CD4-positive, alpha-beta T cell (primary cell): ENCODE measurements at regions not wholly inside any gene's neighbourhood (a gene's known extent, or its start where the extent isn't known, plus 50 kb on each side); places are given as distances from the start of the nearest gene placed in this dataset.

Source experiments
- ATAC-seq: fragments of 200-7000 bp; cut with Tn5 transposase; one replicate; pipeline ENCODE4 v1.10.0; 2022; ENCODE audit warnings: mild to moderate bottlenecking; ENCODE audit not compliant: poor library complexity
- CTCF ChIA-PET: fragments of 350-600 bp; sonication (Branson Sonifier 250); formaldehyde crosslinking; loops from one replicate; lab custom pipeline; 2021; ENCODE audit warnings: antibody characterized with exemption, inconsistent platforms; lab: Charles Lee
- POLR2A ChIA-PET: fragments of 350-600 bp; sonication (Branson Sonifier 250); formaldehyde crosslinking; loops from one replicate; lab custom pipeline; 2021; ENCODE audit warnings: antibody characterized with exemption, inconsistent platforms; lab: Charles Lee
- DNase-seq, 14 experiments: peaks; one replicate each; pipeline ENCODE4 v3.0.0-alpha.2; 2013 to 2020; ENCODE audit warnings: mixed read lengths in 2 of 14
- H3K27ac ChIP-seq, 2 donors: one replicate each; pipeline versions ENCODE4 v1.5.1 to v1.7.0; 2013; ENCODE audit warnings: low read length in 2 of 2, low read depth in 1 of 2, mild to moderate bottlenecking in 1 of 2
- H3K27me3 ChIP-seq, 2 experiments: 1 replicate in 1 of 2; 2 replicates in 1 of 2; pipeline versions ENCODE4 v1.6.1 to v1.7.0; 2013; ENCODE audit warnings: low read length in 2 of 2, control low read depth in 1 of 2, mild to moderate bottlenecking in 1 of 2, moderate library complexity in 1 of 2; ENCODE audit not compliant: insufficient read depth in 2 of 2, control insufficient read depth in 1 of 2
- H3K36me3 ChIP-seq: one replicate; pipeline ENCODE4 v1.6.1; 2013; ENCODE audit warnings: low read length, control low read depth; ENCODE audit not compliant: insufficient read depth
- H3K4me1 ChIP-seq: one replicate; pipeline ENCODE4 v1.6.1; 2013; ENCODE audit warnings: low read length, control low read depth; ENCODE audit not compliant: insufficient read depth
- H3K4me3 ChIP-seq: one replicate; pipeline ENCODE4 v1.5.1; 2013; ENCODE audit warnings: mild to moderate bottlenecking, low read length, moderate library complexity
- H3K9me3 ChIP-seq, 2 experiments: 1 replicate in 1 of 2; 2 replicates in 1 of 2; pipeline versions ENCODE4 v1.6.1 to v1.7.0; 2013; ENCODE audit warnings: low read length in 2 of 2, mild to moderate bottlenecking in 2 of 2, control low read depth in 1 of 2, moderate library complexity in 1 of 2; ENCODE audit not compliant: control insufficient read depth in 1 of 2, insufficient read depth in 1 of 2
- H3K27ac Mint-ChIP-seq: one replicate; pipeline ENCODE4 v1.8.0; 2020; ENCODE audit warnings: mixed read lengths
- H3K27me3 Mint-ChIP-seq: one replicate; pipeline ENCODE4 v1.8.0; 2021; ENCODE audit warnings: mixed read lengths
- H3K36me3 Mint-ChIP-seq: one replicate; pipeline ENCODE4 v1.8.0; 2021; ENCODE audit warnings: low read depth, mixed read lengths
- H3K4me1 Mint-ChIP-seq: one replicate; pipeline ENCODE4 v1.8.0; 2021; ENCODE audit warnings: low read depth, mixed read lengths
- H3K4me3 Mint-ChIP-seq: one replicate; pipeline ENCODE4 v1.8.0; 2020; ENCODE audit warnings: mild to moderate bottlenecking, mixed read lengths
- H3K9me3 Mint-ChIP-seq: one replicate; pipeline ENCODE4 v1.8.0; 2020; ENCODE audit warnings: mixed read lengths
- CTCF ChIP-seq: fragments of 200-600 bp; IDR thresholded peaks from one replicate; pipeline ENCODE4 v1.8.0; 2022; ENCODE audit warnings: antibody characterized with exemption, mild to moderate bottlenecking
- intact Hi-C, 2 experiments: fragments of 100-400 bp; cut with DNase I in 1 of 2; cut with micrococcal nuclease in 1 of 2; formaldehyde crosslinking; loops; one replicate each; pipeline versions ENCODE4 v1.15.1 to v1.9.0; 2023 to 2025; cut with DNase I, micrococcal nuclease

- DNase-seq (no peak), ATAC-seq (no peak)
- H3K27ac ChIP-seq, result no peak overlapping the region
- no peak for TF ChIP-seq CTCF
- no peak overlapping the region for H3K4me3 ChIP-seq
- H3K4me3 Mint-ChIP-seq, result no peak overlapping the region
- no peaks in the 10 kb centered on the region for H3K36me3 ChIP-seq
- no peaks in the 10 kb centered on the region for H3K27me3 ChIP-seq
- no peak overlapping the region for H3K27ac Mint-ChIP-seq
- no peaks in the 10 kb centered on the region for H3K9me3 ChIP-seq
- H3K9me3 Mint-ChIP-seq, result no peaks in the 10 kb centered on the region
- no peaks in the 10 kb centered on the region for H3K27me3 Mint-ChIP-seq
- CTCF ChIA-PET, result no interaction called here
- no peaks in the 10 kb centered on the region for H3K4me1 ChIP-seq
- no peaks in the 10 kb centered on the region for H3K36me3 Mint-ChIP-seq
- intact Hi-C loops, result no loop called here
- H3K4me1 Mint-ChIP-seq, result no peaks in the 10 kb centered on the region
- POLR2A ChIA-PET, result no interaction called here
These were observed 261.7 kb upstream of the SLC39A10 start for GRCh38 chr2:195395362-195395761.

- no peak for TF ChIP-seq CTCF
- no peaks in the 10 kb centered on the region for H3K36me3 Mint-ChIP-seq
- no peaks in the 10 kb centered on the region for H3K27me3 Mint-ChIP-seq
- Histone ChIP-seq H3K27ac (no peak overlapping the region), H3K27me3 (no peaks in the 10 kb centered on the region), H3K4me1 (no peaks in the 10 kb centered on the region), H3K9me3 (no peaks in the 10 kb centered on the region), H3K4me3 (no peak overlapping the region), H3K36me3 (no peaks in the 10 kb centered on the region)
- CTCF ChIA-PET, result interaction anchor here (1.0 kb wide), 1 partner anchor 35 kb away, joined by 3 read pairs; no protein-coding TSS in a partner anchor
- H3K4me1 Mint-ChIP-seq, result no peaks in the 10 kb centered on the region
- H3K4me3 Mint-ChIP-seq, result no peak overlapping the region
- no peak overlapping the region for H3K27ac Mint-ChIP-seq
- DNase-seq (no peak), ATAC-seq (no peak)
- intact Hi-C loops, result no loop called here
- POLR2A ChIA-PET, result interaction anchor here (0.6 kb wide), 1 partner anchor 939 kb away, joined by 3 read pairs; no protein-coding TSS in a partner anchor
- no peaks in the 10 kb centered on the region for H3K9me3 Mint-ChIP-seq
These were observed 264.3 kb upstream of the SLC39A10 start for GRCh38 chr2:195392446-195393336.

GRCh38 chr2:195390686-195391321 is 266.2 kb upstream of the SLC39A10 start:
- no peak overlapping the region for H3K4me3 ChIP-seq
- ChIA-PET POLR2A (no interaction called here), CTCF (no interaction called here)
- no peaks in the 10 kb centered on the region for H3K27me3 ChIP-seq
- no peaks in the 10 kb centered on the region for H3K36me3 Mint-ChIP-seq
- intact Hi-C loops, result no loop called here
- no peaks in the 10 kb centered on the region for H3K27me3 Mint-ChIP-seq
- TF ChIP-seq CTCF, result no peak
- H3K27ac Mint-ChIP-seq, result no peak overlapping the region
- DNase-seq, result no peak
- no peaks in the 10 kb centered on the region for H3K9me3 Mint-ChIP-seq
- no peaks in the 10 kb centered on the region for H3K4me1 Mint-ChIP-seq
- no peak for ATAC-seq
- H3K36me3 ChIP-seq, result no peaks in the 10 kb centered on the region
- H3K27ac ChIP-seq, result no peak overlapping the region
- H3K4me3 Mint-ChIP-seq, result no peak overlapping the region
- H3K4me1 ChIP-seq, result no peaks in the 10 kb centered on the region
- H3K9me3 ChIP-seq, result no peaks in the 10 kb centered on the region
